ENCODE measurements at regions not wholly inside any gene's neighbourhood (a gene's known extent, or its start where the extent isn't known, plus 50 kb on each side); places are given as distances from the start of the nearest gene placed in this dataset.

DNA sequence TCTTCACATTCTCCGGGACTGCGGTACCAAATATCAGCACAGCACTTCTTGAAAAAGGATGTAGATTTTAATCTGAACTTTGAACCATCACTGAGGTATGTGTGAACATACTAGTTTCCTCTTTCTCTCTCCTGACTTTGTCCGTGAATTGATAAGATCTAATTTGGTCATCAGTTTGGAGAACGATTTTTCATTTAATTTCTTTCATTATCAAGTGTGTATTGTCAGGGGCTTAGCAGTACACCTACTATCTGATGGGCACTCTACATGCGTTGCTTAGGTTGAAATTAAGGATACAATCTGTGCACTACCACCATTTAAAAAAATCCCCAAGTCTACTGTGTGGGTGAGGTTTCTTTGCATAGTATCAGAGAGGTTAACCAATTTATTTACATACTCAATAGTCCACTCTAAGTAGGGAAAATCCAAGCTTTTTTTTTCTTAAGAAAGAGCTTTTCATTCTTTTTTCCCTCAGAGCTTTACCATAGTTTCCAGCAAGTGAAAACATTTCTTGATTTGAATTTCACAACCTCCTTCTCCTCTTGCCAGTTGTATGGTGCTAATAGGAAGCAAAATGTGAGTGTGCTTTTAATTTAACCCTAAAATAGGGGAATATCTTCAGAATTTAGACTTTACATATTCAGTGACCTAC, 105.4 kb upstream of the ESR1 start:
- Histone ChIP-seq H3K4me1 (ENCODE audit: low read depth, poor library complexity, severe bottlenecking) (peaks cover 41% of the 10 kb centered on the region), H3K4me2 (peak overlapping the region; percentile 14; the same call in 1 of the 2 replicates), H3K4me3 (IDR thresholded peaks at IDR 0.05; ENCODE audit: insufficient read depth, low read depth, low read length) (no peak overlapping the region), H3K27ac (peak overlapping the region; percentile 47; the same call in 1 of the 2 replicates), H3K79me2 (ENCODE audit: insufficient read depth, low read depth) (no peaks in the 10 kb centered on the region), H3K9ac (no peak overlapping the region), H4K20me1 (ENCODE audit: insufficient read depth) (no peaks in the 10 kb centered on the region), H2AFZ (ENCODE audit: low read depth) (peak overlapping the region; percentile 5; the same call in 1 of the 2 replicates), H3K36me3 (ENCODE audit: insufficient read depth) (no peaks in the 10 kb centered on the region), H3K27me3 (ENCODE audit: insufficient read depth, low read depth) (no peaks in the 10 kb centered on the region)
- TF ChIP-seq CTCF (conservative IDR thresholded peaks at IDR 0.05; ENCODE audit: low read depth, low read length) = no peak

- peak overlapping the region; percentile 31; the same call in 1 of the 2 replicates for H3K4me2 ChIP-seq
- H3K36me3 ChIP-seq (ENCODE audit: insufficient read depth) = no peaks in the 10 kb centered on the region
- TF ChIP-seq CTCF (conservative IDR thresholded peaks at IDR 0.05; ENCODE audit: low read depth, low read length) = no peak
- H3K27me3 ChIP-seq (ENCODE audit: insufficient read depth, low read depth) = no peaks in the 10 kb centered on the region
- peaks cover 41% of the 10 kb centered on the region for H3K4me1 ChIP-seq (ENCODE audit: low read depth, poor library complexity, severe bottlenecking)
- no peaks in the 10 kb centered on the region for H3K79me2 ChIP-seq (ENCODE audit: insufficient read depth, low read depth)
- peak overlapping the region; percentile 33 for H2AFZ ChIP-seq (ENCODE audit: low read depth)
- no peaks in the 10 kb centered on the region for H4K20me1 ChIP-seq (ENCODE audit: insufficient read depth)
- H3K9ac ChIP-seq = no peak overlapping the region
- H3K27ac ChIP-seq = peak overlapping the region; percentile 47
- no peak overlapping the region for H3K4me3 ChIP-seq (IDR thresholded peaks at IDR 0.05; ENCODE audit: insufficient read depth, low read depth, low read length)
Measured at GRCh38 chr6:151702851-151703658, 104.4 kb upstream of the ESR1 start.

DNA sequence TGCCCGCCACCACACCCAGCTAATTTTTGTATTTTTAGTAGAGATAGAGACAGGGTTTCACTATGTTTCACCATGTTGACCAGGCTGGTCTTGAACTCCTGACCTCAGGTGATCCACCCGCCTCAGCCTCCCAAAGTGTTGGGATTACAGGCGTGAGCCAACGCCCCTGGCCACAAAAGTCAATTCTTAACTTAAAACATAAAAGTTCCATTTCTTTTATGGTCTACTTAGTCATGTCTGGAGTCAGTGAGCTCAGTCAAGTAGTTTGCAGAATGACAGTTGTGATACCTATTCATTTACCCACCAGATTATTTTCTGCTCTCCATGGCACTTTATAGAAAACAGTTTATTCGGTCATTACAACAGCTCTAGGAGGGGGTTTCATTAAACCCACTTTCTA, 103.1 kb upstream of the ESR1 start:
- TF ChIP-seq CTCF (conservative IDR thresholded peaks at IDR 0.05; ENCODE audit: low read depth, low read length) = no peak
- no peak overlapping the region for H3K4me3 ChIP-seq (IDR thresholded peaks at IDR 0.05; ENCODE audit: insufficient read depth, low read depth, low read length)
- no peak overlapping the region for H2AFZ ChIP-seq (ENCODE audit: low read depth)
- H3K9ac ChIP-seq = no peak overlapping the region
- H3K27me3 ChIP-seq (ENCODE audit: insufficient read depth, low read depth) = no peaks in the 10 kb centered on the region
- no peak overlapping the region for H3K4me2 ChIP-seq
- H4K20me1 ChIP-seq (ENCODE audit: insufficient read depth) = no peaks in the 10 kb centered on the region
- peaks cover 41% of the 10 kb centered on the region for H3K4me1 ChIP-seq (ENCODE audit: low read depth, poor library complexity, severe bottlenecking)
- no peaks in the 10 kb centered on the region for H3K36me3 ChIP-seq (ENCODE audit: insufficient read depth)
- H3K79me2 ChIP-seq (ENCODE audit: insufficient read depth, low read depth) = no peaks in the 10 kb centered on the region
- no peak overlapping the region for H3K27ac ChIP-seq

GRCh38 chr6:151705993-151706733, 101.3 kb upstream of the ESR1 start:
- Histone ChIP-seq H2AFZ (ENCODE audit: low read depth) (no peak overlapping the region), H3K9ac (no peak overlapping the region)
- TF ChIP-seq CTCF (conservative IDR thresholded peaks at IDR 0.05; ENCODE audit: low read depth, low read length) = no peak

More at GRCh38 chr6:151705993-151706733, 101.3 kb upstream of the ESR1 start:
- no peak overlapping the region for H3K4me3 ChIP-seq (IDR thresholded peaks at IDR 0.05; ENCODE audit: insufficient read depth, low read depth, low read length)
- no peaks in the 10 kb centered on the region for H3K27me3 ChIP-seq (ENCODE audit: insufficient read depth, low read depth)
- H3K36me3 ChIP-seq (ENCODE audit: insufficient read depth) = no peaks in the 10 kb centered on the region
- H4K20me1 ChIP-seq (ENCODE audit: insufficient read depth) = no peaks in the 10 kb centered on the region
- H3K79me2 ChIP-seq (ENCODE audit: insufficient read depth, low read depth) = no peaks in the 10 kb centered on the region
- H3K4me1 ChIP-seq (ENCODE audit: low read depth, poor library complexity, severe bottlenecking) = peaks cover 32% of the 10 kb centered on the region
- no peak overlapping the region for H3K4me2 ChIP-seq
- no peak overlapping the region for H3K27ac ChIP-seq
